ENCODE measurements at regions not wholly inside any gene's neighbourhood (a gene's known extent, or its start where the extent isn't known, plus 50 kb on each side); places are given as distances from the start of the nearest gene placed in this dataset.

DNA sequence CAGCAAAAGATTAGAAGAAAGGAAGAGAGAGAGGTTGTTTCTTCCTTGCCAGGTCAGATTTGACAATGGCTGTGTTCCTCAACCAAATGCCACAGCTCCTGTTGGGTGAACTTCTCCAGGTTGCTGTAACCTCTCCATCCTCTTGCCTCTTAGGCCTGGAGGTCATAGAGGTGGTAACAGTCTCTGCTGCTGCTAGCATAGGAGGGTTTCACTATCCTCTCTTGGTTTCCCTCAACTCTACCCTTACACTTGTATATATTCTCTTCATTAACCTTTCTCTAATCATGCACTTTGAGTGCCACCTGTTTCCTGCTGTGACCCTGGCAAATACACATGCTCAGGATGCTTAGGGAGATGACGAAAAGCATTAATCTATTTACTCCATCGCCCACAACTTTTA is 67.7 kb upstream of the HIF1A start:
- DNase-seq: no peak

DNA sequence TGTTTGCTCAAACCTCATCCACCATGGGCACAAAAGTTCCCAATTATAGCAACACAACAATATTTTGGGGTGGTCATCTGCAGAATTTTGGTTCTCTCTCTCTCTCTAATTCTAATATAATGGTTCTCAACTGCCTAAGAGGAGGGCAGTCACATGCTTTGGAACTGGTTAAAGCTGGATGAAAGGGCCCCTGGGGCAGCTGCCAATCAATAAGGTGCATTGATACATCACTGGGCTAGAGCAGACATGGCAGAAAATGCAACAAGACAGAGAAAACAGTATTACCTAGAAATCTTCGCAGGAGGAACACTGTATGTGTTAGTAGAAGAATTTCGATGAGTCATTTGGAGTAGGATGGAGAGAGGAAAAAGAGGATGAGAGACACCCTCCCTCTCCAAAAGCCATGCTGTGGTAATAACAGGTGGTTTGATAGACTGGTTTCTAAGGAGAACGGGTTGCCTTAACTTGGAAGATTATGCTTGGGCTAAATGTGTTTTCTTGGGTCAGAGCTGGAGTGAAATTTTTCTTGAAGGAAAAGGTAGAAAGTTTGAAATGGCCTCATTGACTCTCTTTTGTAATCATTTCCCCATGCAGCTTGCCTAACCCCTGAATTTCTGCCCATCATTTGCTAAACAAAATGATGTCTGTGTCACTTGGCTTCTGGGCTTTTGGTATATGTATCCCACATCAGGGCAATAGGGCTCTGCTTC is 67.1 kb upstream of the HIF1A start:
- no peak for DNase-seq

DNA sequence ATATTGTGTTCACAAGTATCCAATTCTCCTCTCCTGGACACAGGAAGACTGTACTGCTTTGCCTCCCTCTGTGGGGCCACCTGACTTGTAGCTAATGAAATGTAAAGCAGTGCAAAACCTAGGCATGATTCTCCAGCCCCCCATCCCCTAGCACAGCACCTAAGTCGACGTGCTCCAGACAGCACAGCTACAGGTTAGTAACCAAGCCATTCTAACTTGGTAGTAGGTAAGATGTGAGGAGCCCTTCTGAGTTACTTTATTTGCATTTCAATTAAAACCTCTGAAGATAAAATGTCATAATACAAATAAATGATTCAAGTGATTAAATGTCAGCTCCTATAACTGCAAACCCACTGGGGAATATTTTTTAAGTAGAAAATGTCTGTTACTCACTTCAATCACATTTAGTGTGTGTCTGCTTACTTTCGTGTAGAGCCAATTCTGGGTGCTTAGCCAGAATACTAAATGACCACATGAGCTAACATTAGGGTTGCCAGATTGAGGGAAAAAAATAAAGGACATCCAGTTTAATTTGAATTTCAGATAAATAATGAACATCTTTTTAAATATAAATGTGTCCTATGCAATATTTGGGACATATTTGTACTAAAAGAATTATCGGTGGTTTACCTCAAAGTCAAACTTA is 64.8 kb upstream of the HIF1A start:
- DNase-seq: no peak

DNA sequence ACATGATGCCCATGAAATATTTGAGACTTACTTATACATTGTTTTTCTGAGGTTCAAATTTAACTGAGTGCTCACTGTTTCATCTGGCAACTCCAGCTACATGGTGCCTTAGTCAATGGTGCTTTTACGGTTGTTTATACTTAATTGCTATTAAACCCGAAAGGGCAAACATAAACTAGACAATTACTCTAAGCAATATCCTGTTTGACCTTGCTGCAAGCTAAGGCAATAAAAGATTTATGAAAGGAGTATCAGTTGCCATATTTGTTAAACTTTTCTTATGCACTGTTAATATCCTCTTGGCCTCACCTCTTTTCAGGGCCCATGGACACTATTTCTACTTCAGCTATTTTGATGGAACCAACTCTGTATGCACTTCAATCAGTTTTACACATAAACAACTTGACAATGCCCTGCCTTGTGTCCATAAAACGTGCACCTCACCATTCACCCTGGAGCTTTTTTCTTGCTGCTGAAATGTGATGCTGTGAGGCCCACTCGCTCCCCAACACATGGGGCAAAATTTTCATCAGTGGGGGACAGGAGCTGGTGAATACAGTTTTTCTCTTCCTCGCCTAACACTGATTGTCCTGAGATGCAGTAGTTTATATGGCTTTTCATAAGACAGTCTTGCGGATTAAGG is 64.1 kb upstream of the HIF1A start:
- DNase-seq: peak; percentile 49

DNA sequence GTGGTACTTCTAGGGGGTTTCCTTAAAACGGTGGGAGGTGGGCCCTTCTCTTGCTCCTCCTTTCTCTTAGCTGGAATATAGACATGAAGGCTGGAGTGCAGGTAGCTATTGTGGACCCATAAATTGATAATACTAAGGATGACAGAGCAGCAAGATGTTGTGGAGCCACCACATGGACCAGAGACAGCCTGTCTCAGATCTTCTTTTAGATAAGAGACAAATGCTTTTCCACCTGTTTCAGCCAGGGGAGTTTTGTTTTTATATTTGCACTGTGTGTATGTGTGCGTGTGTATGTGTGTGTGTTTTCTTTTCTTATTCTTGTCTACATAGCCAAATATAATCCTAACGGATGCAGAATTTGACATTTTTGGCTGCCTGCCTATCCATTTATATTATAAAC is 62.9 kb upstream of the HIF1A start:
- peak; percentile 12 for DNase-seq

DNA sequence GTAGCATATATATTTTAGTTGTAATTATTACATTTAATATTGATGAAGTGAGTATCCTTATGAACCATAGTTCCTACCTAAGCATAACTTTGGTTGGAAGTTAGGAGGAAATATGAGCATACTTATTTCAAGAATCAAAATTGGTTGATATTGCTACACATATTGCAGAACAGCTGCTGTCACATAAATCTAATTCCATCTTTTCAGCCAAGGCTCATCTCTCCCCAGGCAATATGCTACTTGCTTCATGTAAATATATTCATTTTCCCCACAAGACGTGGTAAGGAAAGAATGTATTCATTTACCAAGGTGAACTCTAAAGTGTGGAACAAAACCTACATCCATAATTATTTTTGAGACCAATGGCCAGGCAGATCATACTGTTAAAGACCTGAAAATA is 62.5 kb upstream of the HIF1A start:
- no peak for DNase-seq

DNA sequence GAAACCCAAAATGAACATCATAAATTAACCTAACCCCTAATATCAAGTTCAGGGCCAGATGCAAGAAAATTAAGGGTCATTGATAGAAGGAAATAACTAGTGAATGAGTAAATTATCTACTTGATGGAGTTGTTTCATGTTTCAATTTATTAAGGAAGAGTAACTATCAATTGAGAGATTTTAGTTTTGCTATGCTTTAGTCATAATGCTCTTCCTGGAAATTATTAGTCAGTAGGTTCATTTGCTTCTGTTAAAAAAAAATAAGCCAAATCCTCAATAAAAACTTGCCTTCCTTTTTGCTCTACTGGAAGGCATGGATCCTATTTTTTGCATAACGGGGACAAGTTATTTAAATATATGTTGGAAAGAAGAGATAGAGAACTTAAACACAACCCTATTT is 59.0 kb upstream of the HIF1A start:
- no peak for DNase-seq

DNA sequence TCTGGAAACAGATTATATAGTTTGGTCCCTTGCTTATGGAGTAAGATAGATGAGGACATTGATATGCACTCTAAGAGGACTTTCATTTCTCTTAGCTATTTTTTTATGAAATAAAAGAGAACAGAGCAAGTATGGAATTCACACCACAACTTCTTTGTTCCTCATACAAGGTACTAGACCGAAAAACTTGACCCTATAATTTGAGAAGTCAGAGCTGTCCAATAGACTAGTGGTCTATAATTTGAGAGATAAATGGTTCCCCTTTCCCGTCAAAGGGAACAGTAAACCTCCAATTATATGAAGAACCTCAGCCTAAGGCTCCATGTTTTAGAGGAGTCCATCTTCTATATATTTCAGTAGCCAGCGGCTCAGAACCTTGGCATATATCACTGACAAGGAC is 58.5 kb upstream of the HIF1A start:
- no peak for DNase-seq

DNA sequence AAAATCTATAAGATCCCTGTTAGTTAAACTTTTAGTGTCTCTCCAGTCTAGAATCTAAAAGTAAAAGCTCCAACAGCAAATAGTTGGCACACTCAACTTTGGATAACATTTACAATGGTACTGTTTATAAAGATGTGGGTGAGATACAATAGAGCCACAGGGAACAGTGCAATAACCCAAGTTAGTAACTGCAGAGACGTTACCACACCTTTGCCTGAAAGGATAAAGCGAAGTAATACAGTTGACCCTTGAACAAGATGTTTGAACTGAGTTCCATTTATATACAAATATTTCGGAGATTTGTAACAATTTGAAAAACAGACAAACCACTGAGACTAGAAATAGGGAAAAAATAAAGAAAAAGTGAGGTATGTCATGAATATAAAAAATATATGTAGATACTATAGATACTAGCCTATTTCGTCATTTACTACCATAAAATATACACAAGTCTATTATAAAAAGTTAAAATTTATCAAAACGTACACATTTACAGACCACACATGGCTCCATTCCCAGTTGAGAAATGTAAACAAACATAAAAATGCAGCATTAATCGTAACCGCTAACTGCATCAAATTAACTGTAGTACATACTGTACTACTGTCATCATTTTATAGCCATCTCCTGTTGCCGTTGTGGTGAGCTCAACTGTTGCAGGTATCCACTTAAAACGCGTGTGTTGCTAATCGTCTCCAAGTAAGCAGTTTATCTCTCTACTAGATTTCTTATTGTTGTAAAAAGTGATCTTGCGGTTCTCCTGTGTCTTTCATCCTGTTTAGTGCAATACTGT is 56.5 kb upstream of the HIF1A start:
- no peak for DNase-seq

DNA sequence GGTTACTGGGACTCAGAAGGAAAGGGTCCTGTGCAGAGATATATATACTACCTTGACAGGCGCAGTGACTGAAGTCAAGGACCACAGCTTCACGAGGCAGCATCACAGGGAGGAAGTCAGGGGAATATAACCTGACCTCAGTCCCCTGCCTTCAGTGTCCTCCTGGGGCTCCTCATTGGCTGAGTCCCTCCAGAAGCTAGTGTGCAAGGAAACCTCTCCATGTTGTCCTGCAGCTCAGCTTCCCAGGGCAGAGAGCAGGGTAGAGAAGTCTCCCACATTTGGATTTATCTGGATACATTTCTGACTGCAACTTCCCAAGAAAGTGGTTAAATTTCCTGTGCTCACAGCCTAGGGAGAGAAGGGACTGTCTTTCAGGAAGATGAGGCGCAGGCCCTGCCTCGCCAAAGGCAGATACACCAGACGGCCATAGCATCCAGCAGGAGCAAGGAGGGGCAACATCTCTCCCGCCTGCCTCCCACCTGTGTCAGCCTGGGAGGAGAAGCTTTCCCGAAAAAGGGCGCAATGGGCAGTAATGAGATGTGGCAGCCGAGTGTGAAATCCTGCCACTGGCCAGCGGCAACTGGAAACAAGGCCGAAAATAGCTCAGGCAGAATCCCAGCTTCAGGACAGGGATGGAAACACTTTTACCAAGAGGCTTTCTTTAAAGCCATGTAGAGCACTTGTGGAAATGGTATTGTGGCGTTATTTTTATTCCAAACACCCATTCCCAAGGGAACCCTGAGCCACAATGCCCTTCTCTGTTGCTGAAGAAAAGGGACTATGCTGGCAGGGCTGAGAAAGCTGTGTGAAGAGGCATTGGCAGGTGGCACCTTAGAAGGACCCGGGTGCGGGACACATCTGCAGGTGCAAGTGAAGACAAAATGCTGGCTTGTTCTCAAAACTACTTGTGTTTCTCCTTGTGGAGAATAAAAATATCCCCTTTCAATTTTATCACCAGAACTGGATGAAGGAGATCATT is 54.9 kb upstream of the HIF1A start:
- DNase-seq: no peak

DNA sequence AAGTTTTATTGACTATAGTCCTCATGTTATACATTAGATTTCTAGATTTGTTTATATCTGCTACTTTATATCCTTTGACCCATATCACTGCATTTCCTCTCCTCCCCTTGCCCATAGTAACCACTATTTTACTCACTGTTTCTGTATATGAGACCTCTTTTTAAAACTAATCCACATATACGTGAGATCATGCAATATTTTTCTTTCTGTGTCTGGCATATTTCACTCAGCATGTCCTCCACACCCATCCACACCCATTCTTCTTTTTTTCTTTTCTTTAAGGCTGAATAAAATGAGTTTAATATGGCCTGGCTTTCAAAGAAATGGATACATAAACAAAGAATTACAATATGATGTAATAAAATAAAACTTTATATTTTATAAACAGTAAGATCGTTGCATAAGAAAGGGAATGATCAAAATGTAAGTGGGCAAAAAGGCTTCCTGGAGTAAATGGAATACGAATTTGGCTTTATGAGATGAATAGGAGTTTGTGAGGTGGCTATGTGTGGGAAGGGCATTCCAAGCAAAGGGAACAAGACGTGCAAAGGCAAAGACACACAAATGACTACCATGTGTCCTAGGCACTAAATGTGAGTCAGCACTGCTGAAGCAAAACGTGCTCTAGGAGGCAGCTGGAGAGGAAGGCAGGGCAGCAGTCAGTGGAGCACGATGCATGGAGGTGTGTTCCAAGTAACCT is 53.2 kb upstream of the HIF1A start:
- no peak for DNase-seq

DNA sequence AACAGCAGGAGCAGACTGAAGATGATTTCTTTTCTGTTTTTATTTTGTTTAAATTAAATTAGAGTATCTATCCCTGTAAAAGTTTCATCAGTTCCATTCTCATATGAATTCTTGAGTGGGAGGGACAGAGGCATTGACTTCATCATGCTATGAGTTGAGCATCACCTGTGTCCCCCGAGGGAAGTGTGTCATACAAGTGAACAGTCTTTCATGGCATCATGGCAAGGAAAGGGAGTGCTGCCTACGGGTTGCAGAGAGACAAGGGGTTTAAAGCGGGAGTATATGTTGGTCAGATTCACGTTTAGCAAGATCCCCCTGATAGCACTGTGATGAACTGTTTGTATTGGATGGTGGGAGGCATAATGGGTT is 52.7 kb upstream of the HIF1A start:
- DNase-seq: no peak

DNA sequence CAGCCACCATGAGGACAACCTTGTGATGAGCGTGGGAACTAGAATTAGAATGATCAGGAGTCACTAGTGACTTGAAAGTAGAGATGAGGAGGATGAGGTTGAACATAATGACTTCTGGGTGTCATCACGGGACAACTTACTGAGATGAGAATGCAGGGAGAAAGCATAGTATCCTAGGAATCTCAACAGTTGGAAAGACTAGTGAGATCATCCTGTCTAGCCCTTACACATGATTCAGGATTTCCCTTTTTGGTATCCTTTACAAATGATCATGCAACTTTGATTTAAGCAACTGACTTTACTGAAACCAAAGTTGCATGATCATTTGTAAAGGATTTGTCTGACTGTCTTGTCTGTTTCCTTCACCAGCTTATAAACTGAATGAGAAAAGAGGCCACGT is 51.8 kb upstream of the HIF1A start:
- no peak for DNase-seq

DNA sequence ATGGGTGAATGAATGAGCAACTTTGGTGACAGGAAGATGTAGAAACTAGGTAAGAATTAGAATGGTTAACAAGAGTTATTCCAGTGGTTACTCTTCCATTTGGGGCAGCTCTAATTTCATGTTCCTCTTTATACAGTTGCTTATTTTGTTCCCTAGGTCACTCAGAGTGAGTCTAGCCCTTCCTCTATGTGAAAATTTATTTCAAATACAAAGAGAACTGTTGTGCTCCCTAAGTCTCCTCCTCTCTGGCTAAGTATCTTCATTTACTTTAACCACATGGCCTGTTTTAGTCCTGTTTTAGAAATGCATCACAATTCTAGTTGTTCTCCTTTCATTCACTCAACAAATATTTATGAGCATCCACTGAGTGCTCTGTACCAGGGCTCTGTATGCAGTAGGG is 51.1 kb upstream of the HIF1A start:
- DNase-seq: no peak

DNA sequence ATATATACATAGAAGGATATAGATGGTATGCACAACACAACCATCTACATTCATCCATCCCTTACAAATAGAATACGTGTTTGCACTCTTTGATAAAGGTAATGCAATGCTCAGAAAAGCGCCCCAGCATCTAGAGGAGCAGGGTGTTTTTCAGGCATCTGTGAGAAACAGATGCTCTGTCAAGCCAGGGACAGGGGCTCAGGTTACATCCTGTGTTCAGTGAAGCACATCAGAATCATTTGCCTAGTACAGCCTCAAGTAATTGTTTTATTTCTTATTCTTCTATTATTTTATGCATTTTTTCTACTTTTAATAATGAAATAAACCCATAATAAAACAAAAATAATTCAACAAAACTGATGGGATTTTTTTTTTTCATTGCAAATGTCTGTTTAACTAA is 50.5 kb upstream of the HIF1A start:
- peak; percentile 72 for DNase-seq

DNA sequence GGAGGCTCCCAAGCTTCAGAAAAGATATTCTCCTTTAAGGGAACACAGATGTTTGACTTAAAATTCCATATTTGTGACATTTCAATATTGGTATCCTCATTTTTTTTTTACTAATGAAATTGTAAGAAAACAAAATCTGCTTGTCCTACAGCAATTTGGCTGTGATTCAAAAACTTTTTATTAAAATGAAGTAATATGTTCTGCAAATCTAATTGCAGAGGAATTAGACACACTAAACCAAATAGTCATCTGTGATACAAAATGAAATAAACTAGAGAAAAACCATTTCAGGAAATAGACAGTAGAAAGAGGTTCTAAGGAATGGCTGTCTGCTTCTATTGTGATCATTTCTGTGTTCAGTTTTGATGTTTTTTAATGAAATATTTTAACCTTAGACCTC is 50.1 kb upstream of the HIF1A start:
- DNase-seq: no peak

Measured in NCI-H1105 treated with DMSO at 0.1 percent for 48 hours (cell line).